ENCODE measurements at regions not wholly inside any gene's neighbourhood (a gene's known extent, or its start where the extent isn't known, plus 50 kb on each side); places are given as distances from the start of the nearest gene placed in this dataset.
"Not testable (repeated sequence)": the region's sequence is repeated elsewhere in the genome, so short reads cannot be mapped to it uniquely, and the experiment has no call there.

DNA sequence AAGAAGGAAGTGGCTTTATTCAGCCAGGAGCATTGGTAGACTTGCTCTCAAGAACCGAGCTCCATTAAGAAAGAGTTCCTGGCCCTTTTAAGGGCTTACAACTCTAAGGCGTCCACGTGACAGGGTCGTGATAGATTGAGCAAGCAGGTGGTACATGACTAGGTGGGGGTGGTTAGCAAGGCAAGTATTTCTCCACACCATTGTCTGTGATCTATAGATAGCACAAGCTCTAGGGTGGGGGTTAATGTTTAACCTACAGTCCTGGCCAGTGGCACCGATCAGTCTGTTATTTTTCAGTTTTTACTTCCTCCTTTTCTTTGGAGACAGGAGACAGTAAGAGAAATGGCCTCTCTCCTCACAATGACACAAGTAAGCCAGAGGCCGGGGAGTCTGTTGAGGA, 215.1 kb downstream of the UQCRFS1 start:
- not testable (repeated sequence) for H3K4me1 ChIP-seq (ENCODE audit: insufficient read depth, low read length); H3K9me3 ChIP-seq (ENCODE audit: low read depth, low read length); H3K4me3 ChIP-seq (ENCODE audit: low read length); H3K27me3 ChIP-seq (ENCODE audit: insufficient read depth, low read length)

DNA sequence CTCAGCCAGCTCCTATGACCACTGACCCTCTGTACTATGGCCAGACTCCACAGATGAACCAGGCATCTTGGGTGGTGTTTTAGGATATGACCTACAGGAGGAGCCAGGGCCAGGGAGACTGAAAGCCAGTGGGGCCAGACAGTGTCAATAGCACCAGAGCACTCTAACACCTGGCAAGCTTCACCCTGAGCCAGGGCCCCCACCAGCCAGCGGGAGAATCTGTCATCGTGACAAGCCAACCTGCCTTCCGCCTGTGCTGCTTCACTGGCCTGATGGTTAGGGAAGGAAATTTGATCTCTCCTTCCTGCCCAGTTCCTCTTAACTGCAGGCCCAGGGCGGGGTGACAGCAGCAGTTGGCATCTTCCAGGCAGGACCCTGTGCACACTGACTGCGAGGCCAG, 222.4 kb downstream of the UQCRFS1 start:
- no peaks in the 10 kb centered on the region for H3K4me1 ChIP-seq (ENCODE audit: insufficient read depth, low read length)
- H3K4me3 ChIP-seq (ENCODE audit: low read length) = no peak overlapping the region
- H3K27me3 ChIP-seq (ENCODE audit: insufficient read depth, low read length) = no peaks in the 10 kb centered on the region
- no peaks in the 10 kb centered on the region for H3K9me3 ChIP-seq (ENCODE audit: low read depth, low read length)

DNA sequence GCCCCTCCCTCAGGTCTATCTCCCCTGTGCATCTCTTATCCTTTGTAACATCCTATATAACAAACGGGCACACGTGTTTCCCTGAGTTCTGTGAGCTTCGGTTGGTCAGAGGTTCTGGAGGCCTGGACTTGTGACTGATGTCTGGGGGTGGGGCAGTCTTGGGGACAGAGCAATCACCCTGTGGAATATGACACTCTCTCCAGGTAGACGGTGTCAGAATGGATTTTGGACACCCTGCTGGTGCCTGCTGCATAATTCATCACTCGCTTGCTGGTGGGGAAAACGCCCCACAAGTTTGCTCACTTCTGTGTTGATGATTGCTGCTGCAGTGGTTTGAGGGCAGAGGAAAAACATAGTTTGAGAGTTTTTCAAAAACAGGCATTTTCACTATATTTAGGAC, 223.2 kb downstream of the UQCRFS1 start:
- Histone ChIP-seq H3K4me1 (ENCODE audit: insufficient read depth, low read length) (no peaks in the 10 kb centered on the region), H3K4me3 (ENCODE audit: low read length) (no peak overlapping the region), H3K9me3 (ENCODE audit: low read depth, low read length) (no peaks in the 10 kb centered on the region), H3K27me3 (ENCODE audit: insufficient read depth, low read length) (no peaks in the 10 kb centered on the region)

DNA sequence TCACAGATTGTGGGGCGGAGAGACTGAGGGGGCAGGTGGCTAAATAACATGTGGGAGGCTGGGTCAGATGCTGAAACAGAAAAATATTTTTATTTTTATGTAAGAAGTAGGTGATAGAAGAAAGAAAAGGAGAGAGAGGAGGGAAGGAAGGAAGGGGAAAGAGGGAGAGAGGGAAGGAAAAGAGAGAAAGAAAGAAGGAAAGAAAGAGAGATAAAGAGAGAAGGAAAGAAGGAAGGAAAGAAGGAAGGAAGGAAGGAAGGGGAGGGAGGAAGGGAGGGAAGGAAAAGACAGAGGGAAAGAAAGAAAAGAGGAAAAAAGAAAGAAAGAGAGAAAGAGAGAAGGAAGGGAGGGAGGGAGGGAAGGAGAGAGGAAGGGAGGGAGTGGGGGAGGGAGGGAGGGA, 224.9 kb downstream of the UQCRFS1 start:
- H3K4me3 ChIP-seq (ENCODE audit: low read length) = no peak overlapping the region
- H3K4me1 ChIP-seq (ENCODE audit: insufficient read depth, low read length) = no peaks in the 10 kb centered on the region
- H3K9me3 ChIP-seq (ENCODE audit: low read depth, low read length) = no peaks in the 10 kb centered on the region
- H3K27me3 ChIP-seq (ENCODE audit: insufficient read depth, low read length) = no peaks in the 10 kb centered on the region

DNA sequence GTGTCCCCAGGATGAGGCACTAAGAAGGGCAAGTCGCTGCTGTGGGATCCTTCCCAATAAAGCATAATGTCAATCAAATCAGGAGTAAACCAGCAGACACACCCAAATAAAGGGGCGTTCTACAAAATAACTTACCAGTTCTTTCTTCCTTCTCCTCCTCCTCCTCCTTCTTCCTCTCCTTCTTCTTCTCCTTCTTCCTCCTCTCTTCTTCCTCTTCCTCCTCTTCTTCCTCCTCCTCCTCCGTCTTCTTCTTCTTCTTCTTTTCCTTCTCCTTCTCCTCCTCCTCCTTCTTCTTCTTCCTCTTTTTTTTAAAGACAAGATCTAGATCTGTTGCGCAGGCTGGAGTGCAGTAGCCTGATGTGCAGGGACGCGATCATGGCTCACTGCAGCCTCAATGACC, 225.8 kb downstream of the UQCRFS1 start:
- Histone ChIP-seq H3K9me3 (ENCODE audit: low read depth, low read length) (no peaks in the 10 kb centered on the region), H3K27me3 (ENCODE audit: insufficient read depth, low read length) (no peaks in the 10 kb centered on the region), H3K4me3 (ENCODE audit: low read length) (no peak overlapping the region), H3K4me1 (ENCODE audit: insufficient read depth, low read length) (no peaks in the 10 kb centered on the region)

DNA sequence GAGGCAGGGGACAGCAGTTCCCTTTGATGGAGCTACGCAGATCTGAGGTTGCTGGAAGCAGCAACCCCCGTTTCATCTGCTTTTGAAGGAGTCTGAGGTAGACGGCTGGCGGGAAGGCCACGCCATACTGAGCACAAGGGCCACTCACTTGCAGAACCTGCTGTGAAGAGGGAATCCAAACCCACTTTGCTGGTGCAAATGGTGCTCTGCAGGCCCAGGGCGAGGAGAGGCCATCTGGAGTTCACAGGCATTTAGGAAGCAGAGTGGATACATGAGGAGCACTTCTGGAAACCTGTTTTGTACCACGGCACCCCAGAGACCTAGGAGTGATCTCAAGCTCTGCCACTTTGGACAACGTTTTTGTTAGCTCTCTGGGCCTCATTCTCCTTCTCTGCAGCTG, 227.8 kb downstream of the UQCRFS1 start:
- Histone ChIP-seq H3K4me3 (ENCODE audit: low read length) (no peak overlapping the region), H3K27me3 (ENCODE audit: insufficient read depth, low read length) (no peaks in the 10 kb centered on the region), H3K4me1 (ENCODE audit: insufficient read depth, low read length) (no peaks in the 10 kb centered on the region), H3K9me3 (ENCODE audit: low read depth, low read length) (no peaks in the 10 kb centered on the region)

GRCh38 chr19:28984315-28984714, 228.6 kb downstream of the UQCRFS1 start:
- Histone ChIP-seq H3K4me3 (ENCODE audit: low read length) (no peak overlapping the region), H3K4me1 (ENCODE audit: insufficient read depth, low read length) (no peaks in the 10 kb centered on the region), H3K27me3 (ENCODE audit: insufficient read depth, low read length) (no peaks in the 10 kb centered on the region), H3K9me3 (ENCODE audit: low read depth, low read length) (no peaks in the 10 kb centered on the region)

- H3K4me1 ChIP-seq (ENCODE audit: insufficient read depth, low read length) = no peaks in the 10 kb centered on the region
- no peak overlapping the region for H3K4me3 ChIP-seq (ENCODE audit: low read length)
- no peaks in the 10 kb centered on the region for H3K9me3 ChIP-seq (ENCODE audit: low read depth, low read length)
- H3K27me3 ChIP-seq (ENCODE audit: insufficient read depth, low read length) = no peaks in the 10 kb centered on the region
Measured at GRCh38 chr19:28983430-28983829, 229.5 kb downstream of the UQCRFS1 start.

- Histone ChIP-seq H3K9me3 (ENCODE audit: low read depth, low read length) (no peaks in the 10 kb centered on the region), H3K4me1 (ENCODE audit: insufficient read depth, low read length) (no peaks in the 10 kb centered on the region), H3K4me3 (ENCODE audit: low read length) (no peak overlapping the region), H3K27me3 (ENCODE audit: insufficient read depth, low read length) (no peaks in the 10 kb centered on the region)
Measured at GRCh38 chr19:28981994-28982393, 231.0 kb downstream of the UQCRFS1 start.

GRCh38 chr19:28981518-28981917, 231.4 kb downstream of the UQCRFS1 start:
- H3K4me3 ChIP-seq (ENCODE audit: low read length) = no peak overlapping the region
- H3K27me3 ChIP-seq (ENCODE audit: insufficient read depth, low read length) = no peaks in the 10 kb centered on the region
- H3K4me1 ChIP-seq (ENCODE audit: insufficient read depth, low read length) = no peaks in the 10 kb centered on the region
- no peaks in the 10 kb centered on the region for H3K9me3 ChIP-seq (ENCODE audit: low read depth, low read length)

DNA sequence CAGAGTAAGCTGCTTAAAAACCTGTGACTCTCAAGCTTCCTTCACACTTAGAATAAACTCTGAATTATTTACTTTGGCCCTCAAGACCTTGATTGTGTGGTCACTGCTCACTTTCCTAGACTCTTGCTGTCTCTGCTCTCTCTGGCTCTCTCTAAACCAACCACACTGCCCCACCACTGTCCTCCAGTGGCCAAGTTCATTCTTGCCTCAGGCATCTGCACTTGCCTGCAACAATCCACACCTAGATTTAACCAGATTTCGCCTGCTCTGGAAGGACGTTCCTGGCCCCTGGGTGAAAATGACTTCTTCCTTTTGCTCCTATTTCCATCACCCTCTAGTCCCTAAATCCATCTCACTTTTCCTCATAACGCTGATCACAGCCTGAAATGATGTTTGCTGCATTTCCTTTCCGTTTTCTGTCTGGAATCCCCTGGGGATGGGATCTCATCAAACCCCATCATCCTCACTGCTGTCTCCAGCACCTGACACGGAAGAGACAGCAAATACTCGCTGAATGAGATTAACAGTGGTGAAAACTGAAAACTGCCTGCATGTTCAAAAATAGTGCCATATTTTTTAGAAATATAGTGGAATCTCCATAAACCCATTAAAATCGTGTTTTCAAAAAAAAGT, 232.6 kb downstream of the UQCRFS1 start:
- no peak overlapping the region for H3K4me3 ChIP-seq (ENCODE audit: low read length)
- H3K9me3 ChIP-seq (ENCODE audit: low read depth, low read length) = no peaks in the 10 kb centered on the region
- no peaks in the 10 kb centered on the region for H3K27me3 ChIP-seq (ENCODE audit: insufficient read depth, low read length)
- H3K4me1 ChIP-seq (ENCODE audit: insufficient read depth, low read length) = no peaks in the 10 kb centered on the region

- Histone ChIP-seq H3K4me3 (ENCODE audit: low read length) (no peak overlapping the region), H3K27me3 (ENCODE audit: insufficient read depth, low read length) (no peaks in the 10 kb centered on the region), H3K9me3 (ENCODE audit: low read depth, low read length) (no peaks in the 10 kb centered on the region), H3K4me1 (ENCODE audit: insufficient read depth, low read length) (no peaks in the 10 kb centered on the region)
Measured at GRCh38 chr19:28977826-28978225, 235.1 kb downstream of the UQCRFS1 start.

GRCh38 chr19:28972058-28972852, 240.7 kb downstream of the UQCRFS1 start:
- Histone ChIP-seq H3K4me3 (ENCODE audit: low read length) (no peak overlapping the region), H3K4me1 (ENCODE audit: insufficient read depth, low read length) (no peaks in the 10 kb centered on the region), H3K27me3 (ENCODE audit: insufficient read depth, low read length) (no peaks in the 10 kb centered on the region), H3K9me3 (ENCODE audit: low read depth, low read length) (no peaks in the 10 kb centered on the region)

DNA sequence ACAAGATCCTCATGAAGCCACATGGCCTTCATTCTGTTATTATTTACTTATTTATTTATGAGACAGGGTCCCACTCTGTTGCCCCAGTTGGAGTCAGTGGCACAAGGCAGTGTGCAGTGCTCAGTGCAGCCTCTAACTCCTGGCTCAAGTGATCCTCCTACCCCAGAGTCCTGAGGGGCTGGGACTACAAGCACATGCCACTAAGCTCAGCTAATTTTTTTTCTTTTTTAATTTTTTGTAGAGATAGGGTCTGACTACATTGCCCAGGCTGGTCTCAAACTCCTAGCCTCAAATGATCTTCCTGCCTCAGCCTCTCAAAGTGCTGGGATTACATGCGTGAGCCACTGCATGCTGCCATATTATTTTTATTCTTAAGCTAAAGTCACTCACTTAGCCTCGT, 241.4 kb downstream of the UQCRFS1 start:
- Histone ChIP-seq H3K4me3 (ENCODE audit: low read length) (no peak overlapping the region), H3K4me1 (ENCODE audit: insufficient read depth, low read length) (no peaks in the 10 kb centered on the region), H3K9me3 (ENCODE audit: low read depth, low read length) (no peaks in the 10 kb centered on the region), H3K27me3 (ENCODE audit: insufficient read depth, low read length) (no peaks in the 10 kb centered on the region)

DNA sequence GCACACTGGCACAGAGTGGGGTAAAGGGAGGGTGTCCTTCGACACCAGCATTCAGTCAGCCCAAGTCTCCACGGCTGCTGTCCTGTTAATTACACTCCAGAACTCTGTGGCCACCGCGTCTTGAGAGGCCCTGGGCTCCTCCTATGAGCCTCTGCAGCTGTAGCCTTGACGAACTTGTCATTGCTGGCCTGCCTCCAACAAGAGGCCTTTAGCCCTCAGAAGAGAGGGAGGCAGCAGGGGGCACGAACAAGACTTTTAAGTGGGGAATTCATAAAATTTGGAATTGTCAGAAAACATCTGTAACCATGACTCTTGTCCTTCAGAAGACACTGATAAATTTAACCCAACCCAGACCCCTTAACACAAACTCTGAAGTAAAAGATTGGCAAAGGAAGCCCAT, 241.9 kb downstream of the UQCRFS1 start:
- Histone ChIP-seq H3K4me3 (ENCODE audit: low read length) (no peak overlapping the region), H3K4me1 (ENCODE audit: insufficient read depth, low read length) (no peaks in the 10 kb centered on the region), H3K9me3 (ENCODE audit: low read depth, low read length) (no peaks in the 10 kb centered on the region), H3K27me3 (ENCODE audit: insufficient read depth, low read length) (no peaks in the 10 kb centered on the region)

DNA sequence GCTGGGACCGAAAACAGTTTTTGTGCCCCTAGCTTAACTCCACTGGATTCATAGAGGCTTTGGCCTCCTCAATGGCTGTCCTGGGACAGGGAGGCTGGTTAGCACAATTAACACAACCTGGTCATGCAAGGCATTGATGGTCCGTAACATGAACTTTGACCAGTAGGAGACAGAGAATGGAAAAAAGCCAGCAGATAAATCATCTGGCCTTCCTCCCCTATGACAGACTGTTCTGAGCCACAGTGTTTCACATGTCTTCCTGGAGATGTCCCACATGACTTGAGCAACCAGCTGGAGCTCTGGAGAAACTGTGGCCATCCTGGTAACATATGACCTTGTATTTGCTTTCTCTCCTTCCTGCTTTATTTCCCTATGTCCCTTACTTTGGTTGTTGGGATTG, 244.2 kb downstream of the UQCRFS1 start:
- H3K4me3 ChIP-seq (ENCODE audit: low read length) = no peak overlapping the region
- no peaks in the 10 kb centered on the region for H3K4me1 ChIP-seq (ENCODE audit: insufficient read depth, low read length)
- H3K27me3 ChIP-seq (ENCODE audit: insufficient read depth, low read length) = no peaks in the 10 kb centered on the region
- no peaks in the 10 kb centered on the region for H3K9me3 ChIP-seq (ENCODE audit: low read depth, low read length)

Data from mononuclear cell (primary cell).